ENCODE measurements at regions not wholly inside any gene's neighbourhood (a gene's known extent, or its start where the extent isn't known, plus 50 kb on each side); places are given as distances from the start of the nearest gene placed in this dataset.
"Not testable (repeated sequence)": the region's sequence is repeated elsewhere in the genome, so short reads cannot be mapped to it uniquely, and the experiment has no call there.

DNA sequence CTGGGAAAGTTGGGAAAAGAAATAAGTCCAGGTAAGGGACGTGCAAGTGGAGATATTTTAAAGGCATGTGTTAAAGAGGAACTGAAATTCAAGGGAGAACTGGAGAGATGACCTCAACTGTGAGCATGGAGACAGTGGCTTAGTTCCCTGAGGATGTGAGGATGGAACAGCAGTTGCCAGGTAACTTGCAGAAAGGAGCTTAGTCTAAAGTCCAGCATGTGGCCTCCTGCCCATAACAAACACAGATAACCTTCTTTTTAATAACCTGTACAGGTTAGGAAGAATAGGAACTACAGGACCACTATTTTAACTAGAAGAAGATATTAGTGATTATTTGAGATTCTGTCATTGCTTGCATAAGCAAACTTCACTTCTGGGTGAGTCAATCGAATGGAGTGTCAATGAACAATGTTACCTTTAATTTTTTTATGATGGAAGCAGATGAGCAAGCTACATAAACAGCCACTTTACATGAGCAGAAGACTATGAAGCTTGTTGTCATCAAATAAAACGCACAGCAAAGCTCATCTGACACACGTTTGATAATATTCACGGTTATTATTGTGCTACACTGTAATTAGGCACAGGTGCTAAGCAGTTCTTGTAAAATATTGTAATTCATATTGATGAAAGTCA lies 291.7 kb upstream of the DDHD1 start:
- no peaks in the 10 kb centered on the region for H3K27me3 ChIP-seq (ENCODE audit: insufficient read depth, low read length)
- H3K9me3 ChIP-seq (ENCODE audit: low read depth, low read length) = no peaks in the 10 kb centered on the region
- no peaks in the 10 kb centered on the region for H3K4me1 ChIP-seq (ENCODE audit: insufficient read depth, low read length)
- no peak overlapping the region for H3K4me3 ChIP-seq (ENCODE audit: low read length)

DNA sequence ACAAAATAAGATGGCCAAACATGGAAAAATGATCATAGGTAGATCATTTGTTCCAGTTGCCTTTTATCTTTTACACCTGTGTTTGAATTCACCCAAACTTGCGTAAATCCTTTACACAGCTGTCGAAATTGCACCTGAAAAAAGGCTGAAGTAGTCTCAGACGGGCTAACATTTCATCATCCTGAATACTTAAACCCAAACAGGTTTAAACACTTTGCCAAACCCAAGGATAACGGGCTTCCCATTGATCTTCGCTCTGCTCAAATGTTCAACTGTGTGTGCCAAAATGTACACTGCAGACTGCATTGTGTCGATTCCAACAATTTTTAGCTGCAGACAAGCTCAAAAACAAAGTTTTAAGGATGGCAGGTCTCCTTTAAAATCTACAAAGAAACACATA lies 288.7 kb upstream of the DDHD1 start:
- Histone ChIP-seq H3K4me3 (ENCODE audit: low read length) (no peak overlapping the region), H3K4me1 (ENCODE audit: insufficient read depth, low read length) (no peaks in the 10 kb centered on the region), H3K9me3 (ENCODE audit: low read depth, low read length) (no peaks in the 10 kb centered on the region), H3K27me3 (ENCODE audit: insufficient read depth, low read length) (no peaks in the 10 kb centered on the region)

DNA sequence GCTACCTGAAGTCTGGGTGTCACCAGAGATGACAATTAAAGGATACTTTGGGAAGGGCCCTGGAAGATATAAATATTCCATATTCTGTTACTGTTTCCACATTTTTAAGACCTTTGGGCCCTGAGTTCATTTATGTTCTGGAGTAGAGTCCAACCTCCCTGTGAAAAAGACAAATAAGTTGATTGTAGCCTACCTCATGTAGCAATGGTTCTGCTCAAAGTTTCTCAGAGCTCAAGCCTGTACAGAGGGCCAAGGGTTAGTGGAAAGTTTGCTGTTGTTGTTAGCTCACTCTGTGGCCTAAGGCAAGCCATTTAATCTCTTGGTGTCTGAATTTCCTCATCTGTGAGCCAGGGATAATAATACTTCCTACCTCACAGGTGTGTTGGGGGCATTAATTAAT lies 284.7 kb upstream of the DDHD1 start:
- no peaks in the 10 kb centered on the region for H3K9me3 ChIP-seq (ENCODE audit: low read depth, low read length)
- H3K27me3 ChIP-seq (ENCODE audit: insufficient read depth, low read length) = no peaks in the 10 kb centered on the region
- H3K4me1 ChIP-seq (ENCODE audit: insufficient read depth, low read length) = no peaks in the 10 kb centered on the region
- no peak overlapping the region for H3K4me3 ChIP-seq (ENCODE audit: low read length)

DNA sequence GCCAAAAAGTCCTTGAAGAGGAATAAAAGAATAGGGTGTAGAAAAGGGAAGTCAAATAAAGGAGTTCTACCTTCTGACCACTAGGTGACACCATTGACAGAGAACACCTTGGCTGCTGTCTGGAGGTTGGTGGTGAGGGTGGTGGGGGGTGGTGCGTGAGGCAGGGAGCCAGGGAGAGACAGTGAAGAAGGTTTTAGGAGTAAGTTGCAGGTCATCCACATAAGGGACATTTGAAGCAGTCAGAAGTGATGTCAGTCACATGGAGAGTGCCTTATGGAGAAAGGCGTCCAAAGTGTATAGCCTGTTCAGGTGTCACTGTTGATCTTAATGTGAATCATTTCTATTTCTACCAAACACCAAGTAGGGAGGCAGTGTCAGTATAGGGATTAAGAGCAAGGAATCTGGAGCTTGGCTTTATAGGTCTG lies 279.3 kb upstream of the DDHD1 start:
- Histone ChIP-seq H3K4me1 (ENCODE audit: insufficient read depth, low read length) (no peaks in the 10 kb centered on the region), H3K9me3 (ENCODE audit: low read depth, low read length) (no peaks in the 10 kb centered on the region), H3K4me3 (ENCODE audit: low read length) (no peak overlapping the region), H3K27me3 (ENCODE audit: insufficient read depth, low read length) (no peaks in the 10 kb centered on the region)

DNA sequence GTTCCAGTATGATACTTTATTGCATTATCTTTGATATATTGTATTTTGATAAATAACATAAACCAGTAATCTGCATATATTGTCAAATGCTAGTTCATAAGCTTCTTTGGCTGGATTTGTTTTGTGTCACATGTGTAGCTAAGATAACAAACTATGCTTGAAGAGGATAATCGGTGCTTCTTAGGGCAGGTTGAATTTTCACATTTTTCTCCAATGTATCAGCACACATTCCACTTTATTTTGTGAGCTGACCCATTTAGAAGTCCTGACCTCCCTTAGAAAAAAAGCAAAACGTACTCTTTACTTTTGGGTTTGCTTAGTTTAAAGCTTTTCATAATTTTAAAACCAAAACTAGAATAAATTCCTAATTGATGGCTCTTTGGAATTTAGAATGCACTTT lies 277.7 kb upstream of the DDHD1 start:
- Histone ChIP-seq H3K9me3 (ENCODE audit: low read depth, low read length) (no peaks in the 10 kb centered on the region), H3K4me3 (ENCODE audit: low read length) (no peak overlapping the region), H3K4me1 (ENCODE audit: insufficient read depth, low read length) (no peaks in the 10 kb centered on the region), H3K27me3 (ENCODE audit: insufficient read depth, low read length) (no peaks in the 10 kb centered on the region)

DNA sequence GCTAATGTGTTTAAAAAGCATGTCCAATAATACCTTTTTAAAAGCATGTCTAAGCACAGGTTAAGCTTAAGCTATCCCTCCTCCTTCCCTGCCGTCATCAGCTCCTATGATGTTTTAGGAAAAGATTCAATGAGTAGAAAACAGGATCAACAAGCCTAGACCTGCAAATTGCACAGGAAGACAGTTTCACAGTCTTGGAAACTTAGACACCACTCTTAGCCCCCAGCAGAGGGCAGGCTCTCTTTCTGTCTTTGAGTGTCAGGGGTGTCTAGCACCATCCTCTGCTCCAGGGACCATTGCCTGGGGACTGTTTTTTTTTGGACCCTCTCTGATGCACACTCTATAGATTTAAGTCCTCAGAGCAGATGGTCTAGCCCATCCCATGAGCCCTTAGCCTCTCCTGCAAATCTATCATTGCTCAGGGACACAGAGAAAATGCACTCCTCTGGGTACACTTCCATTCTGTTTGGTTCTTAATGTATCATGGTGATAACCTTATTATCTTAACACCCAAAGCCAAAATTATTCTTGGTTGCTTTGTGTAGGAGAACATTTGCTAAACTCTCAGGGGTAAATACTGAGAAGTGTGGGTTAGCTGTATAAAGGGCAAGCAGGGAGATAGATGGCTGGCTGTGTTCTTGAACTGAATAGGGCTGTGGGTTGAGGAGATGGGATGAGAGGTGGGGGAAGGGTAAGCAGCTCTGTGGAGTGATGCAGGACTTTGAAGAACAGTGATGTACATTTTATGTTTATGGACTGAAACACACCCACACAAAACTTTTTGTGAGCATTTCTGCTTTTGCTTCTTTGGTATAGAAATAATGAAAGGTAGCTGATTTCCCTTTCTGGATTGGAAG lies 259.9 kb upstream of the DDHD1 start:
- no peaks in the 10 kb centered on the region for H3K27me3 ChIP-seq (ENCODE audit: insufficient read depth, low read length)
- no peak overlapping the region for H3K4me3 ChIP-seq (ENCODE audit: low read length)
- H3K4me1 ChIP-seq (ENCODE audit: insufficient read depth, low read length) = no peaks in the 10 kb centered on the region
- no peaks in the 10 kb centered on the region for H3K9me3 ChIP-seq (ENCODE audit: low read depth, low read length)

DNA sequence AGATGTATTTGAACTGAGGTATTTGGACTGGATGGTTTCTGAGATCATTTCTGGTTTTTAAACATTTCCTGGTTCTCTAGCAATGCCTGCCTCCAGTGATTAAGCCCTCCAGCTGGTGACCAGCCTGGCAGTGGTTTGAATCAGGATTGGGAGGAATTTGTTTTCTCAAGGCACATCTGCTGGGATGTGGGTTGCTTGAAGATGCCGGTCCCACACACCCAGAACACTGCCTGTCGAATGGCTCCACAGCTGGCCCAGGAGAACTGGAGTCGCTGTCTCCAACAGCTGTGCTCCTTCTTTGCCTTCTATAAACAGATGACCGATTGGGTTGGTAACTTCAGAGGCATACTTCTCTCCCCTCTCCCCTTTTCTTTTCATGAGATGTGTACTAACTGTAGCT lies 258.0 kb upstream of the DDHD1 start:
- Histone ChIP-seq H3K4me1 (ENCODE audit: insufficient read depth, low read length) (no peaks in the 10 kb centered on the region), H3K9me3 (ENCODE audit: low read depth, low read length) (no peaks in the 10 kb centered on the region), H3K27me3 (ENCODE audit: insufficient read depth, low read length) (no peaks in the 10 kb centered on the region), H3K4me3 (ENCODE audit: low read length) (no peak overlapping the region)

DNA sequence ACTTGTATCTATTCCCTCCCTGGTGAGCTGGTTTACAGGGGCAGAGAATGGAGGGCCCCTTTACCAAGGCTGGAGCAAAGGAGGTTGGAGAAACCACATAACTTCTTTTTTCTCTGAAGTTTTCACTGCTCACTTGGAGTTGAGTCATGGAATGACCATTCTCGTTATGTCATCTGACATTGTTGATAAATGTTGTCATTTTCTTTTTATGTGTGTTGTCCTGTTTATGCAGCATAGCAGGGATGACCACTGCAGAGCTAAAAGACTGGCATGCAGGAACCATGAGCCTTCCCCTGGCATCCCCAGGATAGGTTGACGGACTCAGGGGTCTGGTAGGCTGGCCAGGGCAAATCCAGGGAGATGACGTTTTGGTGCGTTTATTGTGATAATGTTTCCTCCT lies 256.8 kb upstream of the DDHD1 start:
- Histone ChIP-seq H3K4me1 (ENCODE audit: insufficient read depth, low read length) (no peaks in the 10 kb centered on the region), H3K27me3 (ENCODE audit: insufficient read depth, low read length) (no peaks in the 10 kb centered on the region), H3K9me3 (ENCODE audit: low read depth, low read length) (no peaks in the 10 kb centered on the region), H3K4me3 (ENCODE audit: low read length) (no peak overlapping the region)

DNA sequence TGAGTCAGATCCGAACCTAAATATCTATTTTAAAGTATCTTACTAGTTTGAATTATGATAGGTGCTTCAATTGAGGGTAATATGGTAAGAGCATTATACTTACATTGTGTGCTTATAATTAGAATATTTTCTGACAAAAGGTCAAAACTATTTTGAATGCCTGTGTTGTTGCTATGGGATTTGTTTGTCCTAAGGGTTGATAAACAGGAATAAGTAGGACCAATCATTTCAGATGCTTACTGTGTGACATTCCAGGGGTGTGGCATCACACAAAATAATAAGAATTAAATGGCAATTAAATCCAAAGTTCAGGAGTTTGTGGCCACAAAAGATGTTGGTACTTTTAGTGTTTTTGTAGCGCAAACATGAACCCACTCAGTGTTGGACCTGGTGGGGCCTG lies 256.2 kb upstream of the DDHD1 start:
- no peaks in the 10 kb centered on the region for H3K9me3 ChIP-seq (ENCODE audit: low read depth, low read length)
- no peaks in the 10 kb centered on the region for H3K27me3 ChIP-seq (ENCODE audit: insufficient read depth, low read length)
- H3K4me1 ChIP-seq (ENCODE audit: insufficient read depth, low read length) = no peaks in the 10 kb centered on the region
- no peak overlapping the region for H3K4me3 ChIP-seq (ENCODE audit: low read length)

DNA sequence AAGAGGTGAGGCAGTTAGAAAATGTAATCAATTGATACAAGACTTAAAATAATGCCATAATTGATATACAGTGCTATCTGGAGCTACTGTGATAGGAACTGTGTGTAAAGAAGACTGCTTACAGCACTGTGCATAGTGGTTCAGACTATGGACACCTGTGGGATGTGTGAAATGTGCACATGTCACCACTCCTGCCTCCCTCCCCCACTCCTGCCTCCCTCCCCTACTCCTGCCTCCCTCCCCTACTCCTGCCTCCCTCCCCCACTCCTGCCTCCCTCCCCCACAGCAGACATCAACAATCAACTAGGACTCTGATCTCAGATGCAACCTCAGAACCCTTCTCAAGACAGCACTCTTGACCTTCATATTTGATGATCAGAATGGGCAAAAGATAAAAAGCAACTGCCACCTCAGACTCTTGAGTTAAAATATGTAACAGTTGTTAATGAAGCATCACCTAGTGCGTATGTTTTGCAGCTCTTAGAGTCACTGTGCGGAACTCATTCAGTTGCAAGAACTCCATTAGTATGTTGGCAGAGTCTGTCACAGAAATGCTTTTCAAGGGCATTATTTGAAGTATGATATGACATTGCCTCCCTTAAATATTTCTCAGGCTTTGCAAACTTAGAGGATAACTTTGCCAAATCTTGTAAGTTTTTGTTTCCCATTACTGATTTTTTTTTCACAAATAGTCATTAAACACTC lies 255.2 kb upstream of the DDHD1 start:
- H3K4me1 ChIP-seq (ENCODE audit: insufficient read depth, low read length) = no peaks in the 10 kb centered on the region

DNA sequence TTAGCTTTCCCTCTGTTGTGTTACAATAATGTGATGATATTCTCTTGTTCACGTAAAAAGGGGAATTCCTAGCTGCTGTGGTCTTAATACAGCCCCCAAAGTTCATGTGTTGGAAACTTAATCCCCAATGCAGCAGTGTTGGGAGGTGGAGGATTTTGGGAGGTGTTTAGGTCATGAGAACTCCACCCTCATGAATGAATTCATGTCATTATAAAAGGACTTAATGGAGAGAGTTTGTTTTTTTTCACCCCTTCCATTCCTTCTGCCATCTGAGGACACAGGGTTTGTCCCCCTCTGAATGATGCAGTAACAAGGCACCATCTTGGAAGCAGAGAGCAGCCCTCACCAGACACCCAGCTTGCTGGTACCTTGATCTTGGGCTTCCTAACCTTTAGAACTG lies 253.4 kb upstream of the DDHD1 start:
- no peaks in the 10 kb centered on the region for H3K4me1 ChIP-seq (ENCODE audit: insufficient read depth, low read length)
- H3K27me3 ChIP-seq (ENCODE audit: insufficient read depth, low read length) = no peaks in the 10 kb centered on the region
- H3K9me3 ChIP-seq (ENCODE audit: low read depth, low read length) = no peaks in the 10 kb centered on the region
- no peak overlapping the region for H3K4me3 ChIP-seq (ENCODE audit: low read length)

More for the DNA sequence above, 255.2 kb upstream of the DDHD1 start:
- H3K4me3 ChIP-seq (ENCODE audit: low read length) = no peak overlapping the region
- H3K9me3 ChIP-seq (ENCODE audit: low read depth, low read length) = no peaks in the 10 kb centered on the region
- no peaks in the 10 kb centered on the region for H3K27me3 ChIP-seq (ENCODE audit: insufficient read depth, low read length)

DNA sequence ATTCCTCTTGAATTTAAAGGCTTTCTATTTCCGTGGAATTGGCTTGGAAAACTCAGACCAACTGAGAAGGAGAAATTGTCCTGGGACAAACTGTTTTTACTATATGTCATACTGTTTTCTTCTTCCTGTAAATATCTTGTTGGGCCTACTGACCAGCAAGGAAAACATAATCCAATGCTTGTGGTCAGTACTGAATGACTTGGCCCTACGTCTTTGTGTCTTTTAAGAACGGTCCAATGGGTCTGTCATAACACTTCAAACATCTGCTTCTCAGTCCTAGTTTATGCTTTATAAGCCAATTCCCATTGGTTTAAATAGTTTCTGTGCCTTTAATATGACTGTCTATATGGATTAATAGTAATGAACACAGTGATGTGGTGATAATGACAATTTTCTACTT lies 248.5 kb upstream of the DDHD1 start:
- Histone ChIP-seq H3K4me3 (ENCODE audit: low read length) (no peak overlapping the region), H3K9me3 (ENCODE audit: low read depth, low read length) (no peaks in the 10 kb centered on the region), H3K4me1 (ENCODE audit: insufficient read depth, low read length) (no peaks in the 10 kb centered on the region), H3K27me3 (ENCODE audit: insufficient read depth, low read length) (no peaks in the 10 kb centered on the region)

DNA sequence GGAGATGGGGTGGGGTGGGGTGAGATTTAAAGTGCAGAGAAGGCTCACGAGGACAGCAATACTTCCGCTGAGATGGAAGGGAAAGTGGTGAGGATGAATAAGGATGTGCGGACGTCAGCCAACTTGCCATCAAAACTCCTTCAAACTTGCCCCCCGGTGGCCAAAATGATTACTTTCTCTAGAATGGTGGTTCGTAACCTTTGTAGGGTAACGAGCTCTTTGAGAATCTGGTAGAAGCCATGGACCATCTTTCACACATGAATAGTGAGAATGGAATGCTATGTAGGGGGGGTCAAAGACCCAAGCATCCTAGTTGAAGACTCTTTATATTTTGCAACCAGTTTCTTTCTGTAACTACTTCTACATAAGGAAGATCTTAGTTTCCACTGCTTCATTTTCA lies 245.9 kb upstream of the DDHD1 start:
- Histone ChIP-seq H3K4me1 (ENCODE audit: insufficient read depth, low read length) (no peaks in the 10 kb centered on the region), H3K27me3 (ENCODE audit: insufficient read depth, low read length) (no peaks in the 10 kb centered on the region), H3K4me3 (ENCODE audit: low read length) (no peak overlapping the region), H3K9me3 (ENCODE audit: low read depth, low read length) (peaks cover 8% of the 10 kb centered on the region)

DNA sequence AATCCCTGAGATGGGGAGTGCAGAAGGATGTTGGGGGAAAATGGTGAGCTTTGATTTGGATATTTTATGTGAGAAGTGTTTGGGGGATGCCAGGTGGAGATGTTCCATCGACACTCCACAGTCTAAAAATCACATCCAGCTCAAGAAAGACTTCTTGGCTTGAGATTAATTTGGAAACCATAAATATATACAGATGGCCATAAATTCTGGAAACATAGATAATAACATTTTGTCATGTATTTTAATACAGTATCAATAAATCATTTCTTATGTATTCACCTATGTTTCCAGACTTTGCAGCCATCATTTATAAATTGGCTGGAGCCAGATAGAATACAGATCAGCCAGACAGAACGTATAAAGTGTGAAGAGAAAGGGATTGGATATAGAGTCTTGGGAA lies 245.5 kb upstream of the DDHD1 start:
- H3K27me3 ChIP-seq (ENCODE audit: insufficient read depth, low read length) = no peaks in the 10 kb centered on the region
- no peak overlapping the region for H3K4me3 ChIP-seq (ENCODE audit: low read length)
- H3K9me3 ChIP-seq (ENCODE audit: low read depth, low read length) = peaks cover 8% of the 10 kb centered on the region
- H3K4me1 ChIP-seq (ENCODE audit: insufficient read depth, low read length) = no peaks in the 10 kb centered on the region

DNA sequence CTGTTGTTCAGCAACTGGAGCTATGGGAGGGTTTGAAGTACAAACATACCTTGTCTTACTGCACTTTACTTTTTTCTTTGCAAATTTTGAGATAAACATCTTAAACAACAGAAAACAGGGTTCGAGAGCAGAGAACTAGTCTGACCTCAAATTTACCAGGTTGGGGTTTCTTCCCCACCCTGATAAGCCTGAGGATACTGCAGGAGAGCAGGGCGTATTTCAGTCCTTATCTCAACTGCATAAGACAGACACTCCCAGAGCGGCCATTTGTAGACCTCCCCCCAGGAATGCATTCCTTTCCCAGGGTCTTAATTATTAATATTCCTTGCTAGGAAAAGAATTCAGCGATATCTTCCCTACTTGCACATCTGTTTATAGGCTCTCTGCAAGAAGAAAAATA lies 242.1 kb upstream of the DDHD1 start:
- not testable (repeated sequence) for H3K4me3 ChIP-seq (ENCODE audit: low read length); H3K4me1 ChIP-seq (ENCODE audit: insufficient read depth, low read length); H3K9me3 ChIP-seq (ENCODE audit: low read depth, low read length); H3K27me3 ChIP-seq (ENCODE audit: insufficient read depth, low read length)

Data from mononuclear cell (primary cell).